ENCODE measurements at regions not wholly inside any gene's neighbourhood (a gene's known extent, or its start where the extent isn't known, plus 50 kb on each side); places are given as distances from the start of the nearest gene placed in this dataset.

- TF ChIP-seq ZNF580 (CRISPR knock-in tag; IDR thresholded peaks at IDR 0.05; ENCODE audit: borderline replicate concordance, low read depth): no peak
- no peak for TF ChIP-seq ZNF615 (CRISPR knock-in tag; IDR thresholded peaks at IDR 0.05; ENCODE audit: borderline replicate concordance)
- no peak for TF ChIP-seq ZNF605 (CRISPR knock-in tag; IDR thresholded peaks at IDR 0.05)
Measured at GRCh38 chr2:120991441-120991840, 255.8 kb downstream of the GLI2 start (continued).

GRCh38 chr2:120992791-120993555, 257.3 kb downstream of the GLI2 start:
- ChIA-PET POLR2A (no interaction called here), CTCF (ENCODE audit: low intra/inter-chr PET ratio, low total read pairs) (no interaction called here)
- Histone ChIP-seq H3K9ac (ENCODE audit: insufficient read depth, low read depth, low read length) (no peak overlapping the region), H3K9me3 (ENCODE audit: low read length) (no peaks in the 10 kb centered on the region), H3K4me1 (ENCODE audit: insufficient read depth, low read length) (no peaks in the 10 kb centered on the region), H3K36me3 (replicated peaks in 1 of 2; ENCODE audit: control insufficient read depth in 1 of 2, insufficient read depth in 2 of 2, low read length in 2 of 2) (no peaks in the 10 kb centered on the region), H3K27ac (ENCODE audit: extremely low read length, insufficient read depth, low read length) (no peak overlapping the region), H3K79me2 (ENCODE audit: insufficient read depth, low read length) (no peaks in the 10 kb centered on the region), H3K27me3 (ENCODE audit: control insufficient read depth in 1 of 2, insufficient read depth in 2 of 2, low read length in 2 of 2) (peaks cover 5 to 51% of the 10 kb centered on the region in 2 experiments), H3K4me2 (ENCODE audit: low read depth, low read length) (no peak overlapping the region), H3K4me3 (replicated peaks in 1 of 3; ENCODE audit: insufficient read depth in 1 of 3, low read depth in 2 of 3, low read length in 3 of 3) (no peak overlapping the region), H2AFZ (ENCODE audit: low read length) (no peak overlapping the region), H4K20me1 (ENCODE audit: insufficient read depth, low read length) (no peaks in the 10 kb centered on the region)
- ATAC-seq (no peak), DNase-seq (ENCODE audit: low spot score) (no peak), FAIRE-seq (no peak)
- in situ Hi-C loops (cut with HindIII; ENCODE audit: extremely low pct_ligation_motif_present, low pct_unique_long_range_greater_than_20kb): no loop called here
- intact Hi-C loops (cut with micrococcal nuclease; ENCODE audit: unreplicated experiment): no loop called here
- WGBS (ENCODE audit: low lambda C conversion rate): 23% methylated on average over 9 of the region's 11 CpGs
- TF ChIP-seq PBX2 (CRISPR knock-in tag; IDR thresholded peaks at IDR 0.05) (no peak), TFDP1 (CRISPR knock-in tag; IDR thresholded peaks at IDR 0.05; ENCODE audit: borderline replicate concordance) (no peak), ISX (CRISPR knock-in tag; conservative IDR thresholded peaks at IDR 0.05) (no peak), SMYD3 (CRISPR knock-in tag; IDR thresholded peaks at IDR 0.05) (no peak), PRMT3 (CRISPR knock-in tag; IDR thresholded peaks at IDR 0.05; ENCODE audit: borderline replicate concordance, low read depth) (no peak), BRCA1 (CRISPR knock-in tag; IDR thresholded peaks at IDR 0.05) (no peak), DNMT1 (CRISPR knock-in tag; IDR thresholded peaks at IDR 0.05) (no peak), BCL6 (CRISPR knock-in tag; IDR thresholded peaks at IDR 0.05) (no peak), NR2C2 (CRISPR knock-in tag; IDR thresholded peaks at IDR 0.05; ENCODE audit: borderline replicate concordance) (no peak), ETV5 (CRISPR knock-in tag; IDR thresholded peaks at IDR 0.05; ENCODE audit: borderline replicate concordance) (no peak), ZNF333 (CRISPR knock-in tag; IDR thresholded peaks at IDR 0.05; ENCODE audit: borderline replicate concordance) (no peak), TEAD3 (CRISPR knock-in tag; optimal IDR thresholded peaks at IDR 0.05; ENCODE audit: borderline replicate concordance) (no peak), ZNF563 (CRISPR knock-in tag; IDR thresholded peaks at IDR 0.05) (no peak), FOXA3 (CRISPR knock-in tag; IDR thresholded peaks at IDR 0.05) (no peak), YEATS4 (CRISPR knock-in tag; IDR thresholded peaks at IDR 0.05; ENCODE audit: borderline replicate concordance) (no peak), SSRP1 (CRISPR knock-in tag; IDR thresholded peaks at IDR 0.05) (no peak), ZNF878 (CRISPR knock-in tag; IDR thresholded peaks at IDR 0.05) (no peak), PAX8 (CRISPR knock-in tag; IDR thresholded peaks at IDR 0.05; ENCODE audit: borderline replicate concordance) (no peak)
- no TSS peak for BruUV-seq (replicated peaks)

All from HepG2 (cell line).